SW 1271 (cell line): ENCODE measurements at regions not wholly inside any gene's neighbourhood (a gene's known extent, or its start where the extent isn't known, plus 50 kb on each side); places are given as distances from the start of the nearest gene placed in this dataset.
"Not testable (repeated sequence)": the region's sequence is repeated elsewhere in the genome, so short reads cannot be mapped to it uniquely, and the experiment has no call there.

Experiments used
- DNase-seq, 2 experiments: peaks; one replicate each; lab custom pipeline; 2025; lab: John Stamatoyannopoulos, UW

DNA sequence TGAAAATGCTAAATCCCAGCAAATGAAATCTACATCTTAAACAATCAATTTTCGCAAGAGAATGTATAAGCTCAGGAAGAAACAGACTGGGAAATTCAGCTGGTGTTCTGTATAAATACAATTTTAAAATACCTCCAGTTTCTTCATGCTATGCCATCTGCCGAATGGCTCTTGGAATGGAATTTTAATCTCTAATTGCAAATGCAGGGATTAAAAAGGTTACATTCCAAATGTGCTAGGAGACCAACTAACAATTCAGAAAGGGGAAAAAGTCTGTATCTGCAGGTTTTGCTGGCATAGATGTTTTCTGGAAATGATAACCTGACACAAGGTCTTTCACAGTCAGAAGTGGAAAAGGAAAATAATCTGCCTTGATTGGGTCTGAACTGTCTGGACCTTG lies 379.7 kb downstream of the MAT2B start:
- no peak for DNase-seq

DNA sequence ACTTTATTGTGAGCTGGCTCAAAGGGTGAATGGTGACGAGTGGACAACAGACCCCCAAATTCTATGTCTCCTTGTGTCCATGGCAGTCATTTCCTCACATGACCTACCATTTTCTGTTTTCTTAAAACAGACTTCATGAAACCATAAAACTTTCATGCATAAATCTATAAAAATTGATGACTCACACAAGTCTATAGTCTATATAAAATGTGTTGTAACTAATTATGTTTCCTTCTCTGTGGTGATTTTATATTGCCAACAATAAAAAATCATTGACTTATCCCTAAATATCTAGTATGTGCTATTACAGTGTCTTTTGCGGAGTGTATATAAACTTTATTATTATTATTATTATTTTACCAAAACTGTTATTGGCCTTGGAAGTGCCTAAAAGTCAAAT lies 382.4 kb downstream of the MAT2B start:
- no peak for DNase-seq

DNA sequence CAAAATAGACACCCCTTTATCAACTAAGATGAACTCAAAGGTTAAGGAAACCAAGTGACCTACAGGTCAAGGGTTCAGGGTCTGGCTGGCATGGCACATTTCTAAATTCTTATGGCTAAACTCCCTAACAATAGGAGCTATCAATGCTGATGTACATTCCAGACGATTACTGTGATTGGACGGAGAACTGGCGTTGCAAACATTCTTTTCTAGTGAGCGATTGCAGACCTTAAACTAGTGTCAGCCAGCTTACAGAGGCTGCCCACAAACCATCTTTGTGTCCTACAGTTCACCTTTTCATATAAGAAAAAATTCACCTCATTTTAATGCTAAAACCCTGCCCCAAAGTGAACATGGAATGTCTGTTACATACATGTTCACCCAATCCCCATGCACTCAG lies 382.9 kb downstream of the MAT2B start:
- no peak for DNase-seq

DNA sequence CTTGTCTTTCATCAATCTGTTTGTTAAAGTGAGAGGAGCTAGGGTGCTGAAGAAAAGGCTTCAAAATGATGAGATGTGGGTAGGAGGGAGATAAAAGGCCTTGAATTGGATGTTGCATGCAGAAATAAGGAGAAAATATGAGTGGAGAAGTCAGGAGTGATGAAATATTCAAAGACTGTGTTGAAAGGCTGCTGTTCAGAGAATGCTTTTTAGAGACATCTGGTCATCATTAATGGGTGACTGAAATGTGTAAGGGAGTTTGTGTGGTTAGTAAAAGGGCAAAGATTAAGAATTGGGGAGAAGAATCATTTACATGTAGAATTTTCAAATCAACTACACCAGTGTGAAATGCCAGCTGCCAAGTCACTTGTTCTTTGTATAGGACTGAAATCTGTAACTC lies 383.9 kb downstream of the MAT2B start:
- DNase-seq = no peak

DNA sequence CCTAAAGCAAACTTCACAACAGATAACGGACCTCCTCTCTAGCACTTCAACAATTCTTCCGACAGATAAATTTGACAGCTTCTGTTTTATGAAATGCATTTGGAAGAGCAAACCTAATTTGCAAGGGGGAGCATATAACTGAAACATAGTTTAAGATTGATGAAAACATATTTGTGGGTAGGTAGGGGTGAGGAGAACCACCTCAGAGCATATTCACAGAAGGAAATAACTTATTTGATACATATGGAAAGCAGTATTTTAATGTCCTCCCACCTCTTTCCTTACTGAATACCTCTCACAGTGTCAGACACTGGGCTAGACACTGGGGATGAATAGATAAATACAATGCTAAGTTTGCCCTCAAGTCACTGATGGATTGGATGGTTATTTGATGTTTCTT lies 384.8 kb downstream of the MAT2B start:
- DNase-seq = no peak

DNA sequence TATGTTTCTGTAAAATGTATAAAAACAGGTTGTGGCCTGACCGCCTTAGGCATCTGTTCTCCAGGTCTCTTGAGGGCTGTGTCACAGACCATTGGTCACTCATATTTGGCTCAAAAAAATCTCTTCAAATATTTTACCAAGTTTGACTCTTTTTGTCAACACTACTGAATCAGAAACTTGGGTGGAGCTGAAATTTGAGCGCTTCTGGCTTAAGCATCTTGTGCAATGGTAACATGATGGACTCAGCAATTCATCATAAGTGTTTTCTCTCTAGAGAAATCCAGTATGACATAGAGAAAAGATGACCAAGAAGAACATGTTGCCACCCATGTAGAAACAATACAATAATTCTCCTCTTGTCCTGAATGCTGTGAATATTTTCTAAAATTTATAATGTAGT lies 387.9 kb downstream of the MAT2B start:
- no peak for DNase-seq

GRCh38 chr5:163894645-163895044 lies 389.2 kb downstream of the MAT2B start:
- no peak for DNase-seq

GRCh38 chr5:163898873-163899272 lies 393.5 kb downstream of the MAT2B start:
- no peak for DNase-seq

- not testable (repeated sequence) for DNase-seq
Measured at GRCh38 chr5:163907783-163908182, 402.4 kb downstream of the MAT2B start.

- no peak for DNase-seq
Measured at GRCh38 chr5:163908253-163908652, 402.8 kb downstream of the MAT2B start.

DNA sequence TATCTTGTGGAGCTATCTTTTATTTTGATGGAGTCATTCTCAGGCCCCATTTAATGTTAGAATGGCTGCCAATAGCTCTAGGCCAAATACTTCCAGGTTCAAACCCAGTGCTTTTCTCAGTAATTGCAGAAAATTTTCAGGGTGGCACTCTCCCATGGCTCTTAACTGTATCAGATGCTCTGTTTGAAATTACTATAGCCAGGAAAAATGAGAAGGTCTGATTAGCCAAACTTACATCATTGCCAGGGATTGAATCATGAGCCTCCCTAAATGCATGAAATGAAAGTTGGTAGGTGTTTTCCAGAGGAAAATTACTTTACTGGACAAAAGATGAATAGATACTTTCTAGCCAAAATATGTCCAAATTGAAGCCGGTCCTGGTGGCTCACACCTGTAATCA lies 404.8 kb downstream of the MAT2B start:
- no peak for DNase-seq

GRCh38 chr5:163912046-163912445 lies 406.6 kb downstream of the MAT2B start:
- DNase-seq = no peak

GRCh38 chr5:163913548-163913947 lies 408.1 kb downstream of the MAT2B start:
- DNase-seq = no peak

- DNase-seq = no peak
Measured at GRCh38 chr5:163914910-163915309, 409.5 kb downstream of the MAT2B start.

GRCh38 chr5:163915481-163915961 lies 410.1 kb downstream of the MAT2B start:
- no peak for DNase-seq

DNA sequence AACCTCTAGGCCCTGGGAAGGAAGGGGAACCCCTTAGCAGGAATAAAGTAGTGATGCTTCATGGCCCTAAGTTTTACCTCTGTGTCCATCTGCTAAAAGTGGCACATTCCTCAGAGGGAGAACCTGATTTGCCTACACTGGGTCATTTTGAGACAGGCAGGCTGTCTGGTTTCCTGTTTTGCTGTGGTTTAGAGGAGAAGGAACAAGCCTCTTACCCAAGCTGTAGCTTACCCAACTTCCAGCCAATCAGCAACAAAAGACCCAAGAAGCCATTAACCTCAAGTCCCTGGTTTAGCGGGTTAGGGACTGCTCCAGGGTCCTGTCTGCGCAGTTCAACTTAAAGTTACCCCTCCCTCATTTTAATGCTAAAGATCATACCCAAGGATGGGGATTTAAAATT lies 411.0 kb downstream of the MAT2B start:
- DNase-seq = no peak

DNA sequence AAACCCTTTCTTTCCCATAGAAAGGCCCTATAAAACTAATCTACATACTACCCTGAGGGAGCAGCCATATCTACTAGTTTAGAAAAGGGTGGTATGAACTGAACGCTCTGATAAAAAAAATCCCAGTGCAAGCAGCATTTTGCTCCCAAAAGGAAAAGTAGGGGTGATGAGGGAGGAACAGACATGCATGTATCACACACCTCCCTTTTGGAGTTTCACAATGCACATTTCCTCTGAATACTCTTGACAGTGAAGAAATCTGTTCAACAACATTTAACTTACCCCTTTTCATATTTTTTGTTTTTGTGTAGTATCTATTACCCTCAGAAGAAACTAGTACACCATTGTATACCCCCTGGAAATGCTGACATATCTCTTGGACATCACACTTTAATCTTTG lies 411.4 kb downstream of the MAT2B start:
- DNase-seq = no peak

GRCh38 chr5:163917747-163918146 lies 412.3 kb downstream of the MAT2B start:
- DNase-seq = no peak

GRCh38 chr5:163934990-163935389 lies 429.6 kb downstream of the MAT2B start:
- not testable (repeated sequence) for DNase-seq

- no peak for DNase-seq
Measured at GRCh38 chr5:163938595-163938994, 433.2 kb downstream of the MAT2B start.

DNA sequence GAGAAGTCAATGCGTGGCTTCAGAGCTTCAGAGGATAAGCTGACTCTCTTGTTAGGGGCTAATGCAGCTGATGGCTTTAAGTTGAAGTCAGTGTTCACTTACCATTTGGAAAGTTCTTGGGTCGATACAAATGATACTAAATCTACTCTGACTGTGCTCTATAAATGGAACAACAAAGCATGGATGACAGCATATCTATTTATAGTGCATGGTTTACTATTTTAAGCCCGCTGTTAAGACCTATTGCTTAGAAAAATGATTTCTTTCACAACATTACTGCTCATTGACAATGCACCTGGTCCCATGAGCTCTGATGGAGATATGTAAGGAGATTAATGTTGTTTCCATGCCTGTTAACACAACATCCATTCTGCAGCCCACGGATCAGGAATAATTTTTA lies 435.7 kb downstream of the MAT2B start:
- DNase-seq = no peak

DNA sequence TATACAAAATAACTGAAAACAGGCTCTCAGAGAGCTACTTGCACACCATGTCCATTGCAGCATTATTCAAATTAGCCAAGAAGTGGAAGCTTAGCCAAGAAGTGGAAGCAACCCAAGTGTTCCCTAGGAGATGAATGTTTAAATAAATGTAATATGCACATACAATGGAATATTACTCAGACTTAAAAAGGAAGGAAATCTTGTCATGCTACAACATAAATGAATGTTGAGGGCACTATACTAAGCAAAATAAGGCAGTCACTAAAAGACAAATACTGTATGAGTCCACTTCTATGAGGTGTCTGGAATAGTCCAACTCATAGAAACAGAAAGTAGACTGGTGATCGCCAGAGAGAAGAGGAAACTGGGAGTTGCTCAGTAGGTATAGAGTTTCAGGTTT lies 438.1 kb downstream of the MAT2B start:
- DNase-seq = no peak

DNA sequence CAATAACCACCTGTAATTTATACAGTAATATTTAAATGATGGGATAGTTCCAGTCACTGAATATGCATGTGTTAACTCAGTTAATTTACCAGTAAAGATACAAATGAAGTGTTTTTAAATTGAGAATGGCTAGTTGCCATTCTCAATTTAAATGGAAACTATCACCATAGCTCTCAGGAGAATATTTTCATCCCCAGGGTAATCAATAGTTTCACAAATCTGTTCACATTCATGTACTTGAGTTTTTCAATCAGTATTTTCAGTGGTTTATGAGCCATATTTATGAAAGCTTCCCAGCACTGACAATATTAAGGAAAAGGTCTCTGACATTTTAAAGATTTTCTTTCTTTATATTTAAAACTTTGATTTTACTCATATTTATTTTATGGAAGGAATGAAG lies 439.3 kb downstream of the MAT2B start:
- no peak for DNase-seq

- DNase-seq = no peak
Measured at GRCh38 chr5:163947848-163948666, 442.6 kb downstream of the MAT2B start.
